HCT116 (cell line): ENCODE measurements at regions not wholly inside any gene's neighbourhood (a gene's known extent, or its start where the extent isn't known, plus 50 kb on each side); places are given as distances from the start of the nearest gene placed in this dataset.

Source experiments
- ATAC-seq: fragments of 200-7000 bp; cut with Tn5 transposase; 2 replicates; pipeline ENCODE4 v1.9.1; 2020; ENCODE audit warnings: mild to moderate bottlenecking, moderate library complexity
- BruUV-seq: library from RNA; stranded (reverse); fragments of 400-500 nt; replicated peaks from 2 replicates; lab custom pipeline; 2021; lab: Mats Ljungman, UMichigan
- CTCF ChIA-PET: fragments of 300-600 bp; sonication (Branson Sonifier 250); formaldehyde crosslinking; loops from one replicate; lab custom pipeline; 2021; ENCODE audit warnings: antibody characterized with exemption; lab: Charles Lee
- POLR2A ChIA-PET: fragments of 300-600, 350-600 bp; sonication (Branson Sonifier 250); formaldehyde crosslinking; loops from one replicate; lab custom pipeline; 2021; ENCODE audit warnings: antibody characterized with exemption; lab: Charles Lee
- RAD21 ChIA-PET, 2 experiments: fragments of 300-600 bp; sonication (Branson Sonifier 250); formaldehyde crosslinking; loops; one replicate each; lab custom pipeline; 2023; ENCODE audit warnings: low total read pairs in 2 of 2; ENCODE audit not compliant: uncharacterized antibody in 2 of 2, unreplicated experiment in 2 of 2, low non-redundant PET in 1 of 2; lab: Charles Lee
- DNase-seq: peaks from one replicate; pipeline ENCODE4 v3.0.0-alpha.2; 2010; ENCODE audit warnings: low read depth, low spot score
- H2AFZ ChIP-seq: fragments of 200-600 bp; shearing (Covaris generic), sonication (generic); 2 replicates; pipeline ENCODE4 v1.6.1; 2017; ENCODE audit warnings: low read depth, mixed run types, mixed read lengths, antibody characterized with exemption, low read length; ENCODE audit not compliant: poor library complexity, severe bottlenecking
- H3K27ac ChIP-seq: 2 replicates; pipeline ENCODE4 v1.5.1; 2012; ENCODE audit warnings: low read depth, low read length
- H3K27me3 ChIP-seq: fragments of 200-600 bp; sonication (generic); 2 replicates; pipeline ENCODE4 v1.6.1; 2016; ENCODE audit warnings: mixed run types, low read length, mixed read lengths; ENCODE audit not compliant: insufficient read depth
- H3K36me3 ChIP-seq, 2 experiments: fragments of 200-500 bp in 1 of 2; fragments of 200-600 bp in 1 of 2; sonication (Bioruptor generic) in 1 of 2; sonication (generic) in 1 of 2; 2 replicates each; pipeline versions ENCODE4 v1.5.1 to v1.6.1; 2014 to 2016; ENCODE audit warnings: low read length in 2 of 2, inconsistent platforms in 1 of 2, mixed read lengths in 1 of 2, mixed run types in 1 of 2; ENCODE audit not compliant: insufficient read depth in 2 of 2, control insufficient read depth in 1 of 2
- H3K4me1 ChIP-seq, 2 experiments: fragments of 200-600 bp in 1 of 2; sonication (generic) in 1 of 2; 2 replicates each; pipeline versions ENCODE4 v1.5.1 to v1.6.1; 2012 to 2017; ENCODE audit warnings: low read length in 2 of 2, inconsistent platforms in 1 of 2, mild to moderate bottlenecking in 1 of 2, mixed read lengths in 1 of 2, mixed run types in 1 of 2, moderate library complexity in 1 of 2; ENCODE audit not compliant: insufficient read depth in 2 of 2, control insufficient read depth in 1 of 2
- H3K4me2 ChIP-seq: fragments of 200-600 bp; sonication (generic); 2 replicates; pipeline ENCODE4 v1.6.1; 2017; ENCODE audit warnings: mixed run types, low read length, mixed read lengths
- H3K4me3 ChIP-seq, 2 experiments: fragments of 200-600 bp in 1 of 2; sonication (generic) in 1 of 2; replicated peaks in 1 of 2; 2 replicates each; pipeline ENCODE4 v1.5.1; 2011 to 2016; ENCODE audit warnings: low read length in 2 of 2, control low read depth in 1 of 2, low read depth in 1 of 2, mild to moderate bottlenecking in 1 of 2, mixed read lengths in 1 of 2, mixed run types in 1 of 2
- H3K79me2 ChIP-seq: fragments of 200-600 bp; sonication (generic); 2 replicates; pipeline ENCODE4 v1.6.1; 2017; ENCODE audit warnings: mild to moderate bottlenecking, mixed run types, low read length, moderate library complexity, mixed read lengths; ENCODE audit not compliant: insufficient read depth
- H3K9ac ChIP-seq: fragments of 200-600 bp; sonication (generic); 2 replicates; pipeline ENCODE4 v1.6.1; 2016; ENCODE audit warnings: low read length, mixed read lengths
- H3K9me2 ChIP-seq: fragments of 200-600 bp; sonication (generic), shearing (Covaris generic); 2 replicates; pipeline ENCODE4 v1.6.1; 2017; ENCODE audit warnings: mixed run types, mild to moderate bottlenecking, moderate library complexity; ENCODE audit not compliant: insufficient read depth
- H3K9me3 ChIP-seq, 2 experiments: fragments of 200-500 bp in 1 of 2; fragments of 200-600 bp in 1 of 2; sonication (Bioruptor generic) in 1 of 2; sonication (generic) in 1 of 2; 2 replicates each; pipeline ENCODE4 v1.6.1; 2014 to 2017; ENCODE audit warnings: low read length in 2 of 2, mixed read lengths in 2 of 2, inconsistent platforms in 1 of 2, low read depth in 1 of 2, mild to moderate bottlenecking in 1 of 2, mixed run types in 1 of 2, moderate library complexity in 1 of 2; ENCODE audit not compliant: control insufficient read depth in 1 of 2, insufficient read depth in 1 of 2
- H4K20me1 ChIP-seq: fragments of 200-600 bp; sonication (generic), shearing (Covaris generic); 2 replicates; pipeline ENCODE4 v1.6.1; 2017; ENCODE audit warnings: mixed run types, mild to moderate bottlenecking, moderate library complexity; ENCODE audit not compliant: insufficient read depth
- CEBPB ChIP-seq: IDR thresholded peaks from 2 replicates; pipeline ENCODE4 v1.6.1; 2012; ENCODE audit warnings: low read depth
- CTCF ChIP-seq, 3 experiments: fragments of 200-600 bp in 1 of 3; sonication (generic) in 1 of 3; IDR thresholded peaks in 2 of 3; conservative IDR thresholded peaks in 1 of 3; 2 replicates each; pipeline ENCODE4 v1.5.1; 2012 to 2017; ENCODE audit warnings: low read depth in 2 of 3, low read length in 2 of 3, antibody characterized with exemption in 1 of 3, borderline replicate concordance in 1 of 3, control low read depth in 1 of 3, mild to moderate bottlenecking in 1 of 3, mixed read lengths in 1 of 3, mixed run types in 1 of 3, moderate library complexity in 1 of 3; ENCODE audit not compliant: insufficient read depth in 1 of 3
- EGR1 ChIP-seq: IDR thresholded peaks from 2 replicates; pipeline ENCODE4 v1.6.1; 2012; ENCODE audit warnings: low read depth
- EZH2 ChIP-seq: fragments of 200-600 bp; sonication (generic); IDR thresholded peaks from 2 replicates; pipeline ENCODE4 v1.6.1; 2017; ENCODE audit warnings: antibody characterized with exemption, mixed run types
- EZH2phosphoT487 ChIP-seq: fragments of 200-600 bp; IDR thresholded peaks from 2 replicates; pipeline ENCODE4 v1.6.1; 2018; ENCODE audit warnings: antibody characterized with exemption, borderline replicate concordance
- JUND ChIP-seq: IDR thresholded peaks from 2 replicates; pipeline ENCODE4 v1.6.1; 2012
- REST ChIP-seq: IDR thresholded peaks from 2 replicates; pipeline ENCODE4 v1.6.1; 2012; ENCODE audit warnings: low read depth
- SIN3A ChIP-seq: IDR thresholded peaks from 2 replicates; pipeline ENCODE4 v1.6.1; 2012; ENCODE audit warnings: low read depth
- SP1 ChIP-seq: IDR thresholded peaks from 2 replicates; pipeline ENCODE4 v1.6.1; 2012; ENCODE audit warnings: low read depth
- intact Hi-C: fragments of 100-400 bp; cut with micrococcal nuclease; formaldehyde crosslinking; loops from 2 replicates; pipeline ENCODE4 v1.10.0; 2022

- no peak for TF ChIP-seq SP1
- TF ChIP-seq EZH2phosphoT487 = no peak
These were observed 421.3 kb upstream of the NUPR2 start (continued) for GRCh38 chr7:56537477-56537876.

GRCh38 chr7:56495165-56495564, 378.9 kb upstream of the NUPR2 start:
- Histone ChIP-seq H2AFZ (no peak overlapping the region), H3K27me3 (no peaks in the 10 kb centered on the region), H3K4me3 (no peak overlapping the region), H3K9ac (no peak overlapping the region), H3K9me3 (peaks cover 0 to 15% of the 10 kb centered on the region in 2 experiments; a peak in 2 of 4 replicates), H3K9me2 (no peaks in the 10 kb centered on the region), H3K4me1 (no peaks in the 10 kb centered on the region), H4K20me1 (no peaks in the 10 kb centered on the region), H3K79me2 (no peaks in the 10 kb centered on the region), H3K36me3 (no peaks in the 10 kb centered on the region), H3K4me2 (no peak overlapping the region), H3K27ac (no peak overlapping the region)
- POLR2A ChIA-PET = no interaction called here
- ATAC-seq (no peak), DNase-seq (no peak)
- TF ChIP-seq JUND = no peak
- no peak for TF ChIP-seq CEBPB
- TF ChIP-seq EZH2 = no peak
- no peak for TF ChIP-seq REST
- TF ChIP-seq EGR1 = no peak
- TF ChIP-seq EZH2phosphoT487 = no peak
- TF ChIP-seq SIN3A = no peak
- no peak for TF ChIP-seq CTCF (IDR thresholded peaks at IDR 0.05 in 2 of 3, conservative IDR thresholded peaks at IDR 0.05 in 1 of 3; ENCODE audit: borderline replicate concordance in 1 of 3, insufficient read depth in 1 of 3, low read depth in 2 of 3, low read length in 2 of 3)
- BruUV-seq = no TSS peak
- intact Hi-C loops = no loop called here
- RAD21 ChIA-PET = no interaction called here
- CTCF ChIA-PET = no interaction called here
